Prostate gland (tissue), 2 donors: ENCODE measurements at regions not wholly inside any gene's neighbourhood (a gene's known extent, or its start where the extent isn't known, plus 50 kb on each side); places are given as distances from the start of the nearest gene placed in this dataset.
"Not testable (repeated sequence)": the region's sequence is repeated elsewhere in the genome, so short reads cannot be mapped to it uniquely, and the experiment has no call there.

Source experiments
- DNase-seq: peaks from one replicate; pipeline ENCODE4 v3.0.0-alpha.2; 2019; ENCODE audit warnings: low spot score
- H3K27ac ChIP-seq, 2 donors: fragments of 200-600 bp; sonication (generic); 2 replicates each; pipeline ENCODE4 v1.5.1; 2017 to 2019
- H3K27me3 ChIP-seq: fragments of 200-600 bp; sonication (generic); replicated peaks from 2 replicates; pipeline ENCODE4 v1.5.1; 2019; ENCODE audit not compliant: insufficient read depth
- H3K36me3 ChIP-seq, 2 donors: fragments of 200-600 bp; sonication (generic); 1 replicate in 1 of 2; 2 replicates in 1 of 2; pipeline versions ENCODE4 v1.5.1 to v1.8.1; 2017 to 2019
- H3K4me1 ChIP-seq: fragments of 200-600 bp; sonication (generic); replicated peaks from 2 replicates; pipeline ENCODE4 v1.5.1; 2019
- H3K4me3 ChIP-seq, 2 donors: fragments of 200-600 bp; sonication (generic); 2 replicates each; pipeline ENCODE4 v1.5.1; 2017 to 2019
- H3K9me3 ChIP-seq: fragments of 200-600 bp; sonication (generic); 2 replicates; pipeline ENCODE4 v1.5.1; 2017
- CTCF ChIP-seq, 4 experiments: fragments of 200-600 bp in 2 of 4; fragments of 450-650 bp in 2 of 4; sonication (generic) in 2 of 4; IDR thresholded peaks; 1 replicate in 3 of 4; 2 replicates in 1 of 4; pipeline ENCODE4 v1.5.1; 2016 to 2019; ENCODE audit warnings: antibody characterized with exemption in 4 of 4, mild to moderate bottlenecking in 2 of 4, moderate library complexity in 2 of 4
- POLR2A ChIP-seq: fragments of 450-650 bp; IDR thresholded peaks from one replicate; pipeline ENCODE4 v1.6.1; 2016; ENCODE audit warnings: antibody characterized with exemption, mild to moderate bottlenecking
- POLR2AphosphoS5 ChIP-seq: sonication (generic); formaldehyde crosslinking; IDR thresholded peaks from one replicate; pipeline ENCODE4 v1.6.1; 2017; ENCODE audit warnings: antibody characterized with exemption
- WGBS: methylation state at CpG from one replicate; pipeline ENCODE4 v1.1.5; 2018; 5-methylcytosine and 5-hydroxymethylcytosine counted together
- intact Hi-C: fragments of 100-400 bp; cut with DNase I; formaldehyde crosslinking; loops from one replicate; pipeline ENCODE4 v1.14.2; 2022

- no peaks in the 10 kb centered on the region for H3K27me3 ChIP-seq
- H3K9me3 ChIP-seq: no peaks in the 10 kb centered on the region
- no peaks in the 10 kb centered on the region for H3K36me3 ChIP-seq
- WGBS: 88% methylated on average over 5 of the region's 5 CpGs
- no peaks in the 10 kb centered on the region for H3K4me1 ChIP-seq
- H3K4me3 ChIP-seq: no peak overlapping the region
- TF ChIP-seq POLR2A: no peak
- no peak for TF ChIP-seq POLR2AphosphoS5
- no peak for TF ChIP-seq CTCF (IDR thresholded peaks at IDR 0.05)
- intact Hi-C loops: no loop called here
- no peak for DNase-seq
- no peak overlapping the region for H3K27ac ChIP-seq
Measured at GRCh38 chr2:122041455-122041854, 286.0 kb downstream of the TSN start.

- H3K36me3 ChIP-seq, H3K27me3 ChIP-seq, H3K27ac ChIP-seq, DNase-seq, H3K4me1 ChIP-seq, H3K4me3 ChIP-seq, H3K9me3 ChIP-seq, intact Hi-C loops: not testable (repeated sequence)
- WGBS: 92% methylated on average over 12 of the region's 20 CpGs
Measured at GRCh38 chr2:122051659-122052058, 296.2 kb downstream of the TSN start.

GRCh38 chr2:122055521-122055931 is 300.1 kb downstream of the TSN start:
- no peak for DNase-seq
- no peak for TF ChIP-seq POLR2A
- TF ChIP-seq CTCF (IDR thresholded peaks at IDR 0.05): no peak
- no peak for TF ChIP-seq POLR2AphosphoS5

GRCh38 chr2:122056853-122057252 is 301.4 kb downstream of the TSN start:
- intact Hi-C loops: no loop called here
- 18% methylated on average over 2 of the region's 2 CpGs for whole genome bisulfite sequencing

More at GRCh38 chr2:122055521-122055931, 300.1 kb downstream of the TSN start:
- Histone ChIP-seq H3K9me3 (no peaks in the 10 kb centered on the region), H3K27ac (no peak overlapping the region), H3K27me3 (no peaks in the 10 kb centered on the region), H3K36me3 (no peaks in the 10 kb centered on the region), H3K4me3 (no peak overlapping the region), H3K4me1 (no peaks in the 10 kb centered on the region)
- WGBS: 16% methylated on average over 4 of the region's 4 CpGs
- intact Hi-C loops: no loop called here

GRCh38 chr2:122061206-122061605 is 305.8 kb downstream of the TSN start:
- H3K4me1 ChIP-seq: no peaks in the 10 kb centered on the region

More at GRCh38 chr2:122056853-122057252, 301.4 kb downstream of the TSN start:
- no peaks in the 10 kb centered on the region for H3K36me3 ChIP-seq
- DNase-seq: no peak
- TF ChIP-seq POLR2A: no peak
- TF ChIP-seq POLR2AphosphoS5: no peak
- H3K27me3 ChIP-seq: no peaks in the 10 kb centered on the region
- H3K4me3 ChIP-seq: no peak overlapping the region
- H3K4me1 ChIP-seq: no peaks in the 10 kb centered on the region
- no peak overlapping the region for H3K27ac ChIP-seq
- H3K9me3 ChIP-seq: no peaks in the 10 kb centered on the region

More at GRCh38 chr2:122061206-122061605, 305.8 kb downstream of the TSN start:
- TF ChIP-seq POLR2A: no peak
- no peak for TF ChIP-seq CTCF (IDR thresholded peaks at IDR 0.05)
- TF ChIP-seq POLR2AphosphoS5: no peak
- WGBS: 28% methylated on average over 2 of the region's 2 CpGs
- Histone ChIP-seq H3K27ac (no peak overlapping the region), H3K9me3 (no peaks in the 10 kb centered on the region), H3K27me3 (no peaks in the 10 kb centered on the region), H3K36me3 (no peaks in the 10 kb centered on the region), H3K4me3 (no peak overlapping the region)
- intact Hi-C loops: no loop called here
- no peak for DNase-seq
